GM18868 (cell line): ENCODE measurements at regions not wholly inside any gene's neighbourhood (a gene's known extent, or its start where the extent isn't known, plus 50 kb on each side); places are given as distances from the start of the nearest gene placed in this dataset.

Experiments used
- ATAC-seq: cut with Tn5 transposase; IDR thresholded peaks from one replicate; pipeline ENCODE4 v1.9.1; 2021; ENCODE audit warnings: mild to moderate bottlenecking, moderate library complexity; ENCODE audit not compliant: unreplicated experiment

DNA sequence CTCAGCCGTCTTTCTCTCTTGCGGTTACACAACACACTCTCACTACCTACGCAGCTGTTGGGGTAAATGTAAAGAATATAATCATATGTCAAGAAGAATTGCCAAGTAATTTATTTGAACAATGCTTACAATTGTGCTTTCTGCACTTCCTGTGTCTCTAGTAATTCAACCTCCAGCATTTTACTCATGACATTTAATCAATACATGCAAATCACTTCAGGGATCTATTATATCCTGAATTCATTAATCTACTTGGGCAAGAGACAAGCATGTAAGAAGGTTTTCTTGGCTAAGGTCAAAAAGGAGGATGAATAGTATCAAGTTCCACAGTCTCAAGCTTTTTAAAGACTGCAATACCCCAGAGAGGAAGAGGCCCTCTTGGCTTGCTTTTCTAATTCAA is 562.9 kb upstream of the ADARB2 start:
- ATAC-seq = no peak

DNA sequence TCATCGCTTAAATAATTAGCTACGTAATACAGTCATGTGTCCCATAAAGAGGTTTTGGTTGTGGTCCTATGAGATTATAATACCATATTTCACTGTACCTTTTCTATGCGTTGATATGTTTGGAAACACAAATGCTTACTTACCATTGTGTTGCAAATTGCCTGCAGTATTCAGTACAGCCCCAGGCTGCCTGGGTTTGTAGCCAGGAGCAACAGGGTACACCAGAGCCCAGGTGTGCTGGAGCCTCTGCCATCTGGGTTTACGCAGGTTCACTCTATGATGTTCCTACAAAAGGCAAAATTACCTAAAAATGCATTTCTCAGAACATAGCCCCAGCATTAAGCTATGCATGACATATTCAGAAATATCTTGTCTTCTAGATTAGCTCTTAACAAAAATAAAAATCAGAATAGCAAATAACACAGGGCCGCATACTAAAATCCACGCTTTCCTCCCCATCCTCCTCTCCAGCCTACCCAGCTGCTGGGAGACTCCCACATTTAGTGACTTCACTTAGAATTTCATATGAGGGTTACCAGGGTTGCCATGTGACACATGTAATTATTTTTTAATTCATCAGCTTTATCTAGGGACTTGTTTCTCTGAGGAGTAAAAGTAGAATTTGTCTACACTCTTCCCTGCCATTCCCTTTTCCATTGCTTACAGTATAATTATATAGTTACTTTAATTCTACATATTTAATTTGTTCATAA is 559.0 kb upstream of the ADARB2 start:
- no peak for ATAC-seq

DNA sequence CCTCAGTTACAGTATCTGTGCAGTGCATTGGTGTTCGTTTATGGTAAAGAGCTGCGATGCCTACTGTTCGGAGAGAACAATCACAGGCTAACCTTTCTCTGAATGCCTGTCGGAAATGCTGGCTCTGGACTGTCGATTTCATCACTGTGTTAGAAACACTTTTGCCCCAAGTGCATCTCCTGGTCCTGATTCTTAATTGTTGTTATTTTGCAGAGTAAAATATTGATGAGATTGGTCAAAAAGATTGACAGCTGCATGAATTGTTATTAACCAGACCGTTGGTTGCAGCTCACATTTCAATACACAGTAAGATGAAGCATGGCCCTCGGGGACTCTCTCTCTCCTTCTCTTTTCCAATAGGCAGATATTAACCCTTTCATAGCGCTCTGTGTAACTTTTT is 557.4 kb upstream of the ADARB2 start:
- no peak for ATAC-seq

DNA sequence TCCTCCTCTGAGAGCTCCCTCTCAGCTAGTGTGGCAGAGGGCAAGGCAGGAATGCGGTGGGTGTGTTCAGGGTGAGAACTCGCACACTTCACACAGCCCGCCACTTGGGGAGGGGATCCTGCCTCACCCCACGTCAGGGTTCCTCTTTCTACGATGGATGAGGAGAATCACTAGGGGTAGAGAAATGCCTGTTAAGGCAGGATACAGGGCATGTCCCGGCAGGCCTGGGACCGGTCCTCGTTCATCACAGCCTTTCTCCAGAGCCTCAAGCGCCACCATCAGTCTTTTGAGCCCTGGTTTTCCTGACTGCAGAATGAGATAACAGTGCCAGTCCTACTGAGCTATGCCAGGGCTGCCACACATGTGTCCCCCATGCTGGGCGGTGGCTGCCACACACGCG is 546.7 kb upstream of the ADARB2 start:
- no peak for ATAC-seq

DNA sequence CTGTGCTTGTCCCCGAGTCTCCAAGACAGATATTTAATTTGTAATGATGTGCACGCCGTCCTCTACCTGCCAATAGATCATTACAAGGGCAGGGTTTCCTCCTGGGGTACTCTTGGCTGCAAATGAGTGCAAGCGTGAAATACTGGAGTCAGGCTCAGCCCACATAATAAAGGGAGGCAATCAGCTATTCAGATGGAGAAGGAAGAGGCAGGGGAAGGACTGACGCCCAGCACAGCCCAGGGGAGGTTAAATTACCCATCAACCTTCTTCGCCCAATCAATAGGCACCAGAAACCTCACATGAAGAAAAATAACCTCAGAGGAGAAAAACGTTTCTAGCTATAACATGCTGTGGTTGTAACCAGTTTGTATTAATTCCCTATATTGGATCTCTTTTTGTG is 544.9 kb upstream of the ADARB2 start:
- ATAC-seq = no peak

DNA sequence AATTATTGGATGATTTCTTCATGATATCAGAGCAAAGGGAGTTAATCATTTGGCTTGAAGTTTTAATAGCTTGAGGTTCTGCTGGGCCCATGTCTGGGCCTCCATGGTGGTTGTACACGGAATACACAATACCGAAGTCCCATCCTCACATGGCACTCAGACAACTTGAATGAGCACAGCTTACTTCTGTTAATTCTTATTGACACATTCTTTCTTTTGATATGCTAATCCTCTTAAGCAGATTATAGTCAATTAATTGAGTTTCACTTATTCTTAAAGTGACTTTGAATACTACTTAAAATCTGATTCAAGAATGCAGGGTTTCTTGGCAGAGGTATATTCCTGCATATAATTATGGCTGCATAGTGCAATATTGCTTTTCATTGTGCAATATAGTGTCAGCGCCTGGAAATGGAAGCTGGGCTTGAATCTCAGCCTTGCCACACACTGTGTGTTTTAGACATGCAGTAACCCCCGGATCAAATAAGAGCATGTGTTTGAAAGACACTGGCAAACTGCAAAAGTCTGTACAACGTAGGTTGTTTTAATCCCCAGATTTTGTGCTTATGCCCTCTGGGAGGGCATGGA is 543.5 kb upstream of the ADARB2 start:
- no peak for ATAC-seq

DNA sequence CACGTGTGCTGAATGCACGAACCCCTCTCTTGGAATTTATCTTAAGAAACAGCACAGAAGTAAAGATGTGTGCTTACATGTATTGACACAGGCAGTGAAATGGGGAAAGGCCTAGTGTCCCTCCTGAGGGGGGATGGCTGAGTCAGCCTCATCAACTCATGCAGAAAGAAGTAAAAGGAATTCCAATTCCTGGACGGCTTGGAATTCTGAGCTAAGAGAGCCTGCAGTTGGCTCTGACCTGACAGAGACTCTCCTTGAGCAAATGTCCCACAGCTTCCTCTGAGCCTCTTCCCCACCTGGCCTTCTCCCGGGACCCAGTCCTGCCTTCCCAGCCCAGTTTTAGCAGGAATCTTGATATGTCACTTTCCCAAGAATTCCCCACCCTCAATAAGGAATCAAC is 542.4 kb upstream of the ADARB2 start:
- ATAC-seq = no peak

DNA sequence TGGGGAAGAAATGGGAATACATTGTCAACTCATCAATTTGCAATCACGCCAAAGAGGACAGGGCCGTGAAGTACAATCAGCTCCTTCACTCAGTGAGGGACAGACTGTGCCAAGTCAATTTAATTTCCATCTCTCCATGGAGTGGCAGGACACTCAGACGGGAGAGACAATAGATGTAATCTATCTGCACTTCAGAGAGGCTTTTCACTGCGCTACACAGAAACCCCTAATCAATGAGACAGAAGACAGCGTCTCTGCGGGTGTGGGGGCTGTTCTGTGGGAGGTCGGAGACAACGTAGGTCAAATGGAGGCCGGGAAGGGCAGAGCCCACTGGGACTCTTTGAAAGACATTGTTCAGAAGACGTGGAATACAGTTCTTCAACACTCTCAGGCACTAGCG is 541.0 kb upstream of the ADARB2 start:
- ATAC-seq = no peak

DNA sequence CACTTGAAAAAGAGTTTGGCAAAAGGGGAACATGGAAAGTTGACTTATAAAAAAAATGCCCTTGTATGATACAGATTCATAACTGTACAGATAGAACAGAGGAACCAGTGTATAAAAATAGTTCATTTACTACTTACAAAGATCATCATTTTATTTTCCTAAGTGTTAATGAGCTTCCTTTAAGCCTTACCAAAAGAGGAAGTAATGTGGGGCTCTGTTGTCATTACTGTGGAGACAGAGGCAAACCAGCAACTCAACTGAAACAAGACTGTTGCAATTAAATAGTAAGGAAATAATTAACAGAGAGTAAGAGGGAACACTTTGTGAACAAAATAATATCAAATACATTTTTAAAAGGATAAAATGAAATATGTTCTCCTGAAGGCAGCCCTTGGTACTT is 526.2 kb upstream of the ADARB2 start:
- ATAC-seq = no peak

DNA sequence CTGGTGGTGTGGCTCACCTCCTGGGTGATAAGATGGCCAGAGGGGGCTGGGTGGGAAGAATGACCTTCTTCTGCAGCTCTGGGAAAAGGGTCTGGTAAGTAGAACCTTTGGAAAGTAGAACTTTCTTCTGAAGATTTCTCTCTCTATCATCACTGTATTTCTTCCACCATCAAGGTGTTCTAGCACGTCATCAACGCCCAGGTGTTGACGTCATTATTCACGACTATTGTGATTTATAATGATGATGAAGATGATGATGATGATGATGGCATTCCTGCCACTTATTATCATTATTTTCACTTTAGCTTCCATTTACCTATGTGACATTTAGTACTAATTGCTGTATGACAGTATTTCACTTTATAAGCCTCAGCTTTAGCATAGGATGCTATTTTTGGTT is 525.6 kb upstream of the ADARB2 start:
- ATAC-seq = no peak

DNA sequence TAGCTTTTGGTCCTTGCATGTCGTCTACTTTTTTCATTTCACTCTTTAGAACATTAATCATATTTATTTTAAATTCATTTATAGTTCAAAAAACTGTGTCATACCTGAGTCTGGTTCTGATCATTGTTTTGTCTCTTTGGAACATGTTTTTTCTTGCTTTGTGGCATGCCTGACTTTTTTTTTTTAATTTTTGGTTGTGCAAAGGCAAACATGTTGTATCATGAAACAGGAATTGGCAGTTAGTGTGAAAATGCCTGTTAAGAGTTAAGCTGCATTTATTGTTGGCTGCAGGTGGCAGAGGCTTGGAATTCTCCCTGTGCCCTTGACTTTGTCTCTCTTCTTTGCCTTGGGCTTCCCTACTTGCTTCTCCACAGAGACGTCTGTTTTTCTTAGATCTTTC is 525.0 kb upstream of the ADARB2 start:
- ATAC-seq = no peak

DNA sequence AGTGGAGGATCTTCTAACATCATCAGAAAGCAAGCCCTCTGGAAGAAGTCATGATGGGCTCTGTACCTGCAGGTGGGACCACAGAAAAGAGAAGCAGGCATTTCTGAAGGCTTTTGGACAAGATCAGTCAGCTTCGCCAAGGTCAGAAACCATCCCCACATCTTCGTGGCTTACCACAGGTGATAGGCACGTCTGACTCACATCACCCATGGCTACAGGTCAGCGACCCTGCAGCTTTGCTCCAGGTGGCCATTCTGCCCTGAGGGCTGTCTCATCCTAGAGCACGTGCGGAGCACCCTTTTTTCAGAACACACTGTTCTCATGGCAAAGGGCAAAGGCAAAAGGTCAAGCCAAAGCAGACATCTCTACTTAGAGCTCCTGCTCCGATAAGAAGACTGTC is 518.9 kb upstream of the ADARB2 start:
- ATAC-seq = no peak

DNA sequence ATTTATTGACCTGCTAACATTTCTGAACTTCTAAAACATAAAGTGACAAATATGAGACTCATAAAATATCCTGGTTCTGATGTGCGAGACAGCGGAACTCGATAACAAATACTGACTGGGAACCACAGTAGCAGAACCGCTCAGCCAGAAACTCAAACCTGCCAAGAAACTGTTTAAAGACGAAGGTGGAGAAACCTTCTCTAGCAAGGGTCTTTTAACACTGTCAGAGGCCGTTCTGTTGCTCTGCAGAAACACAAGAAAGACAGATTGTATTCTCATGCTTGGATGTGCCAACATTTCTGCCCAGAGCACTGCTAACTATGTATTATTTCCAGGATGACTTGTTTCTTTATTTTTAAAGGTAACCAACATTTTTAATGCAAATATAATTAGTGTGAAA is 514.8 kb upstream of the ADARB2 start:
- no peak for ATAC-seq

DNA sequence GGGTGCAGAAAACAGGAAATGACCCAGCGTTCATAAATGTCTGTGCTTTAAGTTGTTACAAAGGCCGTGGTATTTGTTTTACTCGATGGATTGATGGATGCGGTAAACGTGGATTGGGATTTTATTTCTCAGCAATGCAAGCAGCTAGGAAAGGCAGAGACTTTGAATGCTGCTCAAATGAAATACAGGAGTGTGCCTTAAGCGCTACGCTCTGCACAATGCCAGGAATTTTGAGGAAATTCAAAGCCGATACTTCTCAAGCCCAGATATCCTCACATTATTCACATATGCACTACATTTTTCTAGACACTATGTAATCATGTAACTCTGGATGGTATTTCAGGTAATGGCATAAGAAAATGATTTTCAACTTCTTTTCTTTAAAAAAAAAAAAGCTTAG is 514.3 kb upstream of the ADARB2 start:
- ATAC-seq = no peak

DNA sequence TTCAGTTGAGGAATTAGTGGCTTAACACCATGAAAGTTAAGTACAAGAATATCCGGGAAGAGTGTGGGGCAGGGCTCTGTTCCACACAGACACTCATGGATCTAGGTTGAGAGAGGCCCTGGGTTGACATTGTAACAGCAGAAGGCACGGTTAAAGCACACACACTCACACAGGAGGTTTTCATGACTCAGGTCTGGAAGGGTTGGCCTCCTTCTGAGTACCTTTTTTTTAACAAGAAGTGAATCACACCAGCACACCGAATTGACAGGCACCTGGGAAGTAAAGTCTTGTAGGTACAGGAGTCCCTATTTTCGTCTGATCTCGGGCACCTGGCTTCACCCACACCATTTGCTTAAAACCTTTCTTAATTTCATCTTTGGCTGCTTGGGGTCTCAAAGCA is 509.4 kb upstream of the ADARB2 start:
- ATAC-seq = no peak

DNA sequence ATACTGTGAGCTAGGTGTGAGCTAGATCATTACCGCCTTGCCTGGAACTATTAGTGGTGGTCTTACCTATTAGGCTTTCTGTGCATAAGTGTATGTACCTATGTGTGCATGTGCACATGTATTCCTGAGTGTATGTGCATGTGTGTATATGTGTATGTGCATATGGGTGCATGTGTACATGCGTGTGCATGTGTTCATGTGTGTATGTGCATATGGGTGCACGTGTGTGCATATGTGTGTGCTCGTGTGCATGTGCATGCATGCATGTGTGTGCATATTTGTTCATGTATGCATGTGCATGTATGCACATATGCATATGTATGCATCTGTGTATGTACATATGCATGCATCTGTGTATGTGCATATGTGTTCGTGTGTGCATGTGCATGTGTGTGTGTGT is 508.3 kb upstream of the ADARB2 start:
- no peak for ATAC-seq

DNA sequence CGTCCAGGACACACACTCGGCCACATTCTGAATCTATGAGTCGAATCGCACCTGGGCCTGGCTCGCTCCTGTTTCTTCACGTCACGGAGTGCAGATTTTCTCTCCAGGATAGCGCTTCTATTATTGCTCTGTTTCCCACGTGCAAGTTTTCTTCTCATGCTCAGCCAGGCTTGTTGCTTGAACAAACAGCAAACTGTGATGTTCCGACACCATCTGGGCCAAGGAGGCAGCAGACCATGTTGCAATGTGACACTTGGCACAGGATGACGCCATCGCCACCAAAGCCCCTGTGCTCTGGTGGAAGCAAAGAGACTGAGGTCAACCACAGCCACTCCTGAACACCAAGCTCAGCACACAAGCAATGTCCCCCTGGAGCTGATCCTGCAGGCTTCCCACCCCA is 507.1 kb upstream of the ADARB2 start:
- no peak for ATAC-seq

DNA sequence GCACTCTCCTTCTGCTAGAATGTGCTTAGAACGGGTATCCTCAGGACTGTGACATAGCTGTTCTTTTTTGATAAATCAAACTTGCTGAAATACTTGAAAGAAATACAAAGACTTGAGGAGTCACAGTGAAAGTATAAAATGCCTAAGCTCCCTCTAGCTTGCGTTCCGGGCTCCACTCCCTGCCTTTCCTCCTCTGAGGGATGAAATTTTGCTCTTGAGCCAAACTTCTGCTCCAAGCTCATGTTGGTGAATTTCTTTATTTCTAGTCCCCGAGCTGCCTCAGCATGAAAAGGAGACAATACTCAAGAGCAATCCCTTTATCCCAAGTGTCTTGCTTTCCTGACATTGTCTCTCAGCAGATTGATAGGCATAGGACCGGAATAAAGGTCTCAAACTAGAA is 499.6 kb upstream of the ADARB2 start:
- ATAC-seq = no peak

DNA sequence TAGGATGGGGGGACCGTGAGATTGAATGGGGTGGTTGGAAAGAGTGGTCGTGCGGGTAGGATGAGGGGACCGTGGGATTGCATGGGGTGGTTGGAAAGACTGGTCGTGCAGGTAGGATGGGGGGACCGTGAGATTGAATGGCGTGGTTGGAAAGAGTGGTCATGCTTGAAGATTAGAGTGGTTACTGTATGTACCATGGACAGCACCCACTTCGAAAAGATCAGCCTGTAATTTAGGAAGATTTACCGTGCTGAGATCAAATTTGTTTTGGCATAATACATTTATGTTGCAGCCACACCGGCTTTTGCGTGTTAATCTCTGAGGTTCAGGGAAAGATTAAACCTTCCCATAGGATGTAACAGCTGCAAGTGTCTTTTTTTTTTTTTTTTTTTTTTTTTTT is 495.2 kb upstream of the ADARB2 start:
- no peak for ATAC-seq

DNA sequence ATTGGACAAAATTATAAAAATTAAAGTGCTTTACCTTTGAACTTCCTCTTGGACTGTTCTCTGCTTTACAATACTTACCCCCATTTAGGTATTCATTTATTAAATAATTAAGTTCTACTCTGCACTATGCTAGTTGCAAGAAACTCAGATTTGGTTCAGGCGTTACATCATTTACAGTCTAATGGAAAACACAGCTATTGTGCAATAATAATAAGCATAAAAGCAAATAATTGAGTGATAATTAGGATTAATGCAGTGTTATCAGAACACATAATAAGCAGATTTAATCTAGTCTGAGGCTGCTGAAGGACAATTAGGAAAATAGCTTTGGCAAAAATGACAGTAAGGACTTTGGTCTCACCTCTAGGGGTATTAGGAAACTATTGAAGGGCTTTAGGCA is 493.2 kb upstream of the ADARB2 start:
- ATAC-seq = no peak

DNA sequence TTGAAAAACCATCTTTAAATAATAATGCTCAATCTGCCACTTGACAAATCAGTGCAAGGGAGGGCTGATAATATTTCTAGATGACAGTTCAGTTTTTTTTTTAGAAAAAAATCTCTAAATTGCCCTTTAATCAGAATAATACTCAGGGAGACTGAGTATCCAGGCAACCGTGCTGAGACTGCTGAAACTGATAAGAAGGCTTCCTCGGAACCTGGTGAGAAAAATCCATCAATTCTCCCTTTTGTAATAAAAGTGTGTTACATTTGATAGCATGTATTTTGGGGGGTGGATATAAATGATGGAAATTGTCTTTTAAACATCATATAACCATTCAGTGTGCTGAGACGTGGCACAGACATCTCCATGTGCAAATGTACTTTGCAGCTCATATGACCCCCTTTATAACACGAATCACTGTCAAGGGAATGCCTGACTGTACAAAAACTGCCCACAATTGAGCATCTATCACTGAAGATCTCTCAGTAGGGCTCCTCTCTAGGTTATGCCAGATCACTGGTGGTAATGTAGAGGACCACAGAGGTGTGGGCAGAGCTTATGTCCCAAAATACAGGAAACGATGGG is 491.1 kb upstream of the ADARB2 start:
- no peak for ATAC-seq

DNA sequence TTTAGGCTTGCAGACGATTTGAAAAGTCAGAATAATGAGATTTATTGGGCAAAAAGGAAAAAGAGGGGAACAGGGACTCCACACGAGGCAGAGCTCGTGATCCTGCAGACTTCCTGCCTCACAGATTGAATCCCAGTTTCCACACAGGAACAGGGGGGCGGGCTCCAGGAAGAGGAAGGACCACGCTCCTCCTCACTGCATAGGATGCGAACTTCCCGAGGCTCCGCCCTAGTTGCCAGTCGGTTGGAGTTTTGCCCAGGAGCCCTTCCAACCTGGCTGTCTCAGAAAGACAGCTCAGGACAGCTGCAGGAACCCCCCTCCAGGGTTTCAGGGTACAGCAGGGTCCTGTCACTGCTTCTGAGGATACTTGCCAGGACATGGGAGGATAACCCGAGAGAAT is 488.3 kb upstream of the ADARB2 start:
- ATAC-seq = no peak
